A549 (cell line): ENCODE measurements at regions not wholly inside any gene's neighbourhood (a gene's known extent, or its start where the extent isn't known, plus 50 kb on each side); places are given as distances from the start of the nearest gene placed in this dataset.

Experiments used
- ATAC-seq, 2 experiments: fragments of 200-7000 bp in 1 of 2; fragments of >200 bp in 1 of 2; cut with Nextera tagmentation in 1 of 2; cut with Tn5 transposase in 1 of 2; 3 replicates each; pipeline versions ENCODE4 v1.8.0 to v1.9.1; 2018 to 2020; ENCODE audit warnings: mild to moderate bottlenecking in 1 of 2, moderate library complexity in 1 of 2
- CTCF ChIA-PET: fragments of 300-600 bp; sonication (Branson Sonifier 250); formaldehyde crosslinking; extraction: SDS; loops from one replicate; lab custom pipeline; 2021; ENCODE audit warnings: antibody characterized with exemption, inconsistent platforms; lab: Yijun Ruan, JAX
- POLR2A ChIA-PET: fragments of 350-600 bp; formaldehyde crosslinking; extraction: SDS; loops from one replicate; lab custom pipeline; 2021; ENCODE audit warnings: antibody characterized with exemption, inconsistent platforms; lab: Yijun Ruan, JAX
- DNase-seq, 2 experiments: peaks; one replicate each; pipeline versions ENCODE4 v3.0.0 to v3.0.0-alpha.2; 2011 to 2016; ENCODE audit warnings: low read depth in 1 of 2, low spot score in 1 of 2
- FAIRE-seq: peaks from 2 replicates; lab custom pipeline; 2011; peaks lifted over from hg19 to GRCh38; lab: Jason Lieb, UNC
- H3K27ac ChIP-seq, 2 experiments: fragments of >200 bp; sonication (Bioruptor Twin); formaldehyde crosslinking; 3 replicates each; pipeline ENCODE4 v1.5.1; 2016 to 2017
- H3K4me1 ChIP-seq: fragments of >200 bp; sonication (Bioruptor Twin); formaldehyde crosslinking; 3 replicates; pipeline ENCODE4 v1.6.1; 2016
- H3K4me2 ChIP-seq: fragments of >200 bp; sonication (Bioruptor Twin); formaldehyde crosslinking; 3 replicates; pipeline ENCODE4 v1.6.1; 2016
- H3K4me3 ChIP-seq: fragments of >200 bp; sonication (Bioruptor Twin); formaldehyde crosslinking; 3 replicates; pipeline ENCODE4 v1.5.1; 2016
- H3K9me3 ChIP-seq: fragments of >200 bp; sonication (Bioruptor Twin); formaldehyde crosslinking; 3 replicates; pipeline ENCODE4 v1.6.1; 2016
- CBX2 ChIP-seq: fragments of 200-600 bp; sonication (generic); IDR thresholded peaks from 2 replicates; pipeline ENCODE4 v1.6.1; 2016; ENCODE audit warnings: low read depth, mild to moderate bottlenecking, borderline replicate concordance
- CBX8 ChIP-seq: fragments of 200-600 bp; sonication (generic); IDR thresholded peaks from 2 replicates; pipeline ENCODE4 v1.6.1; 2016
- CHD2 ChIP-seq: fragments of 150-350 bp; IDR thresholded peaks from 2 replicates; pipeline ENCODE4 v1.6.1; 2014; ENCODE audit warnings: low read length; ENCODE audit not compliant: partially characterized antibody
- EHMT2 ChIP-seq: fragments of 200-600 bp; sonication (generic); IDR thresholded peaks from 2 replicates; pipeline ENCODE4 v1.6.1; 2016; ENCODE audit warnings: antibody characterized with exemption, low read depth, mild to moderate bottlenecking, moderate library complexity
- ELK1 ChIP-seq: fragments of 150-350 bp; IDR thresholded peaks from 2 replicates; pipeline ENCODE4 v1.6.1; 2014; ENCODE audit warnings: low read depth, mild to moderate bottlenecking, low read length
- FOSL2 ChIP-seq, 2 experiments: fragments of 450-650 bp in 1 of 2; fragments of >200 bp in 1 of 2; sonication (Bioruptor Twin) in 1 of 2; formaldehyde crosslinking; IDR thresholded peaks; 2 replicates each; pipeline versions ENCODE4 v1.5.0 to v1.6.1; 2016 to 2020; ENCODE audit warnings: mild to moderate bottlenecking in 1 of 2, moderate library complexity in 1 of 2
- MAFK ChIP-seq: fragments of 450-650 bp; IDR thresholded peaks from 2 replicates; pipeline ENCODE4 v1.6.1; 2014; ENCODE audit not compliant: partially characterized antibody
- MAX ChIP-seq: IDR thresholded peaks from 2 replicates; pipeline ENCODE4 v1.6.1; 2012
- POLR2AphosphoS2 ChIP-seq: conservative IDR thresholded peaks from 2 replicates; pipeline ENCODE4 v1.6.1; 2012; ENCODE audit warnings: low read length, improper control_type of control experiment, inconsistent platforms
- RCOR1 ChIP-seq: fragments of 150-350 bp; IDR thresholded peaks from 2 replicates; pipeline ENCODE4 v1.6.1; 2014; ENCODE audit warnings: antibody characterized with exemption, low read length, low read depth
- REST ChIP-seq: fragments of 200-600 bp; sonication (generic); IDR thresholded peaks from 2 replicates; pipeline ENCODE4 v1.6.1; 2016; ENCODE audit warnings: antibody characterized with exemption, mild to moderate bottlenecking, moderate library complexity
- SREBF2 ChIP-seq: fragments of 450-650 bp; IDR thresholded peaks from 2 replicates; pipeline ENCODE4 v1.6.1; 2014; ENCODE audit warnings: mild to moderate bottlenecking, moderate library complexity
- USF2 ChIP-seq: fragments of 450-650 bp; IDR thresholded peaks from 2 replicates; pipeline ENCODE4 v1.6.1; 2014; ENCODE audit warnings: antibody characterized with exemption
- WGBS: methylation state at CpG from one replicate; pipeline ENCODE4 v1.1.6; 2017; ENCODE audit errors: missing lambda C conversion rate; 5-methylcytosine and 5-hydroxymethylcytosine counted together

- FAIRE-seq (no peak), DNase-seq (no peak), ATAC-seq (no peak)
- Histone ChIP-seq H3K4me2 (no peak overlapping the region), H3K9me3 (peaks cover 23% of the 10 kb centered on the region), H3K27ac (peak overlapping the region; percentile 86 to 94; a peak in 4 of 6 replicates), H3K4me3 (no peak overlapping the region), H3K4me1 (peaks cover 31% of the 10 kb centered on the region)
- TF ChIP-seq CHD2 = no peak
- TF ChIP-seq CBX8 = no peak
- TF ChIP-seq REST = no peak
- no peak for TF ChIP-seq MAFK
- ChIA-PET POLR2A (no interaction called here), CTCF (interaction anchor here (1.4 kb wide), 1 partner anchor 24 kb away, joined by 5 read pairs; no protein-coding TSS in a partner anchor)
- WGBS = 96% methylated on average over 3 of the region's 3 CpGs
Observed at GRCh38 chr18:8958660-8959059, 143.8 kb upstream of the NDUFV2 start.

- 62% methylated on average over 8 of the region's 8 CpGs for WGBS
- peaks cover 21% of the 10 kb centered on the region; the same call in 1 of the 3 replicates for H3K9me3 ChIP-seq
- peak overlapping the region; percentile 82 for H3K4me2 ChIP-seq
- ChIA-PET CTCF (interaction anchor here (1.1 to 1.4 kb wide), 3 partner anchors 10 to 23 kb away, joined by 3 to 5 read pairs (median 3); no protein-coding TSS in a partner anchor), POLR2A (no interaction called here)
- H3K4me1 ChIP-seq = peaks cover 31% of the 10 kb centered on the region
- no peak overlapping the region for H3K4me3 ChIP-seq
- FAIRE-seq (no peak), DNase-seq (no peak), ATAC-seq (no peak)
- TF ChIP-seq CBX2 (no peak), REST (no peak), RCOR1 (no peak), USF2 (no peak), CHD2 (no peak), POLR2AphosphoS2 (no peak), MAX (no peak), FOSL2 (IDR thresholded peaks at IDR 0.05) (no peak), FOSL2 (CRISPR knock-in tag; IDR thresholded peaks at IDR 0.05) (no peak), SREBF2 (no peak), ELK1 (no peak), EHMT2 (no peak)
- TF ChIP-seq, all 56 proteins: peak for 0
- H3K27ac ChIP-seq = peak overlapping the region; percentile 86 to 94
Observed at GRCh38 chr18:8959551-8960135, 142.9 kb upstream of the NDUFV2 start.
